ENCODE measurements at regions not wholly inside any gene's neighbourhood (a gene's known extent, or its start where the extent isn't known, plus 50 kb on each side); places are given as distances from the start of the nearest gene placed in this dataset.

DNA sequence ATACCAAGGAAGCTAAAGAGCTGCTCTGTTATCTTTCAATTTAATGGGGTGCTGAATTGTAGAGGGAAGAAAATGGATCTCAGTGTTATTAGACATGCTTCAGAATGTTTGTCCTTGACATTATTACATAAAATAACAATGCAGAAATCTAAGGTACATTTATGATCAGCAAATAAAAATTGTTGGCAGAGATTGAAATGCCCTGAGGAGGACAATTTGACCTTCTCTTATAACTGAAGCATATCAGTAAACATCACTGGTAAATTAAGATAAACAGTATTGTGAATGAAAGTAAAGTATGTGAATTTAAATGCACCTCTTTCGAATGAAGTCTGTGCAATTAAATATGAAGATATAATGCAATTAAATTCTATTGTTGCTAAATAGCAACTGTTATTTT lies 1362.1 kb upstream of the ATXN8OS start:
- WGBS, 2 donors: 59 to 82% methylated on average over 1 of the region's 1 CpG
- Histone ChIP-seq H3K4me3 (no peak overlapping the region), H3K27ac (no peak overlapping the region), H3K36me3 (no peaks in the 10 kb centered on the region), H3K4me1 (no peaks in the 10 kb centered on the region), H3K9me3 (no peaks in the 10 kb centered on the region), H3K27me3 (no peaks in the 10 kb centered on the region)
- DNase-seq: no peak
- no peak for TF ChIP-seq CTCF (IDR thresholded peaks at IDR 0.05)
- no peak for TF ChIP-seq POLR2AphosphoS5 (IDR thresholded peaks at IDR 0.05)
- TF ChIP-seq POLR2A (IDR thresholded peaks at IDR 0.05): no peak
- TF ChIP-seq EP300 (IDR thresholded peaks at IDR 0.05): no peak
- intact Hi-C loops (cut with DNase I): no loop called here

- no peaks in the 10 kb centered on the region for H3K36me3 ChIP-seq
- no peak overlapping the region for H3K27ac ChIP-seq
- no peak overlapping the region for H3K4me3 ChIP-seq
- no peaks in the 10 kb centered on the region for H3K4me1 ChIP-seq
- TF ChIP-seq EP300 (IDR thresholded peaks at IDR 0.05): no peak
- TF ChIP-seq POLR2AphosphoS5 (IDR thresholded peaks at IDR 0.05): no peak
- TF ChIP-seq CTCF (IDR thresholded peaks at IDR 0.05): no peak
- TF ChIP-seq POLR2A (IDR thresholded peaks at IDR 0.05): no peak
- H3K9me3 ChIP-seq: no peaks in the 10 kb centered on the region
- WGBS, 2 donors: 42 to 52% methylated on average over 2 of the region's 2 CpGs
- no peaks in the 10 kb centered on the region for H3K27me3 ChIP-seq
- intact Hi-C loops (cut with DNase I): no loop called here
- DNase-seq: no peak
Measured at GRCh38 chr13:68736961-68737360, 1370.7 kb upstream of the ATXN8OS start.

DNA sequence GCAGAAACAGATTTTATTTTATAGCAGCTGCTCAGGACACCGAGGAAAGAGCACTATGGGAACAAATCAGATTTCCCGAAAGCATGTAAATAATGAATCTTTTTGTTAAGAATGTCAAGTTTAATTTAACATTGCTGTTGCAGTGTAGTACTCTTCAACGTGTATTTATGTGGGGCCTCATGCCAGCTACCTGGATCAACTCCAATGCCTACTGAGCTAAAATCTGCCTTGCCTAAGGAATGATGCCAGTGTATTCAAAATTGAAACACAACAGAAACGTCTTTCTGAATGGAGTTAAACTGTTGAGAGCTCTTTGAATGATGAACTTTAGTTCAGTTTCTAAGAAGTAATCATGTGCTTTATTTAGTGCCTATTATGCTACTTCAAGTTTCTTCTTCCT lies 1379.8 kb upstream of the ATXN8OS start:
- no peak for DNase-seq
- no peaks in the 10 kb centered on the region for H3K36me3 ChIP-seq
- H3K4me3 ChIP-seq: no peak overlapping the region
- H3K4me1 ChIP-seq: no peaks in the 10 kb centered on the region
- no peaks in the 10 kb centered on the region for H3K27me3 ChIP-seq
- TF ChIP-seq CTCF (IDR thresholded peaks at IDR 0.05) (no peak), EP300 (IDR thresholded peaks at IDR 0.05) (no peak), POLR2AphosphoS5 (IDR thresholded peaks at IDR 0.05) (no peak), POLR2A (IDR thresholded peaks at IDR 0.05) (no peak)
- intact Hi-C loops (cut with DNase I): no loop called here
- no peaks in the 10 kb centered on the region for H3K9me3 ChIP-seq
- WGBS, 2 donors: 55 to 69% methylated on average over 4 of the region's 4 CpGs
- no peak overlapping the region for H3K27ac ChIP-seq

GRCh38 chr13:68727165-68727564 lies 1380.5 kb upstream of the ATXN8OS start:
- WGBS, 2 donors: 87 to 92% methylated on average over 1 of the region's 1 CpG
- no peaks in the 10 kb centered on the region for H3K27me3 ChIP-seq
- H3K9me3 ChIP-seq: no peaks in the 10 kb centered on the region
- no peak overlapping the region for H3K27ac ChIP-seq
- intact Hi-C loops (cut with DNase I): no loop called here
- H3K4me1 ChIP-seq: no peaks in the 10 kb centered on the region
- no peak overlapping the region for H3K4me3 ChIP-seq
- TF ChIP-seq POLR2A (IDR thresholded peaks at IDR 0.05) (no peak), EP300 (IDR thresholded peaks at IDR 0.05) (no peak)
- H3K36me3 ChIP-seq: no peaks in the 10 kb centered on the region
- DNase-seq: no peak

DNA sequence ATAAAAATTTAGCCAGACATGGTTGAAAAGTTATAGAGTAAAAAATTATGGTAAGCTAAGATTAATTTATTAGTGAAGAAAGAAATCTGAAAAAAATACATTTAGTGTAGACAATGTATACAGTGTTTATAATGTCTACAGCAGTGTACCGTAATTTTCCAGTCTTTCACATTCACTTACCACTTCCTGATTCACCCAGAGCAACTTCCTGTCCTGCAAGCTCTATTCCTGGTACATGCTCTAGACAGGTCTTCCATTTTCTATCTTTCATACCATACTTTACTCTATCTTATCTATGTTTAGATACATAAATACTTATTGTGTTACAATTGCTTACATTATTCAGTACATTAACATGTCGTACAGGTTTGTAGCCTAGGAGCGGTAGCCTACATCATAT lies 1387.8 kb upstream of the ATXN8OS start:
- no peaks in the 10 kb centered on the region for H3K36me3 ChIP-seq

More for the DNA sequence above, 1387.8 kb upstream of the ATXN8OS start:
- no peak overlapping the region for H3K4me3 ChIP-seq
- H3K27ac ChIP-seq: no peak overlapping the region
- H3K27me3 ChIP-seq: no peaks in the 10 kb centered on the region
- DNase-seq: no peak
- WGBS, 2 donors: 89 to 90% methylated on average over 3 of the region's 3 CpGs
- TF ChIP-seq EP300 (IDR thresholded peaks at IDR 0.05) (no peak), POLR2A (IDR thresholded peaks at IDR 0.05) (no peak), POLR2AphosphoS5 (IDR thresholded peaks at IDR 0.05) (no peak), CTCF (IDR thresholded peaks at IDR 0.05) (no peak)
- intact Hi-C loops (cut with DNase I): no loop called here
- no peaks in the 10 kb centered on the region for H3K9me3 ChIP-seq
- no peaks in the 10 kb centered on the region for H3K4me1 ChIP-seq

Data from sigmoid colon (tissue), 6 donors.